ENCODE measurements at regions not wholly inside any gene's neighbourhood (a gene's known extent, or its start where the extent isn't known, plus 50 kb on each side); places are given as distances from the start of the nearest gene placed in this dataset.

- WGBS = 87% methylated on average over 8 of the region's 9 CpGs
- intact Hi-C loops (cut with DNase I) = no loop called here
- Histone ChIP-seq H3K27ac (replicated peaks in 1 of 4) (no peak overlapping the region), H3K36me3 (no peaks in the 10 kb centered on the region), H3K4me1 (no peaks in the 10 kb centered on the region), H3K27me3 (no peaks in the 10 kb centered on the region), H3K9me3 (peaks cover 0 to under 1% (median 0%) of the 10 kb centered on the region in 4 donors), H3K4me3 (no peak overlapping the region)
- no peak for DNase-seq (ENCODE audit: extremely low spot score)
- TF ChIP-seq POLR2AphosphoS5 (IDR thresholded peaks at IDR 0.05) = no peak
- TF ChIP-seq CTCF (IDR thresholded peaks at IDR 0.05) = no peak
- no peak for TF ChIP-seq POLR2A (IDR thresholded peaks at IDR 0.05; ENCODE audit: low read depth)
- no peak for TF ChIP-seq EP300 (IDR thresholded peaks at IDR 0.05)
These were observed 57.8 kb upstream of the GDF10 start for GRCh38 chr10:47241946-47242867.

GRCh38 chr10:47243356-47243755 lies 56.6 kb upstream of the GDF10 start:
- H3K4me3 ChIP-seq = no peak overlapping the region
- H3K27me3 ChIP-seq = no peaks in the 10 kb centered on the region
- H3K4me1 ChIP-seq = no peaks in the 10 kb centered on the region
- DNase-seq (ENCODE audit: extremely low spot score) = no peak
- intact Hi-C loops (cut with DNase I) = no loop called here
- no peak overlapping the region for H3K27ac ChIP-seq (replicated peaks in 1 of 4)
- TF ChIP-seq POLR2A (IDR thresholded peaks at IDR 0.05; ENCODE audit: low read depth) (no peak), POLR2AphosphoS5 (IDR thresholded peaks at IDR 0.05) (no peak), CTCF (IDR thresholded peaks at IDR 0.05) (no peak)
- no peaks in the 10 kb centered on the region for H3K36me3 ChIP-seq
- 94% methylated on average over 4 of the region's 4 CpGs for WGBS
- no peaks in the 10 kb centered on the region for H3K9me3 ChIP-seq

GRCh38 chr10:47243791-47244190 lies 56.2 kb upstream of the GDF10 start:
- no peaks in the 10 kb centered on the region for H3K36me3 ChIP-seq
- no peaks in the 10 kb centered on the region for H3K4me1 ChIP-seq
- WGBS = 86% methylated on average over 3 of the region's 4 CpGs
- intact Hi-C loops (cut with DNase I) = no loop called here
- DNase-seq (ENCODE audit: extremely low spot score) = no peak
- H3K27me3 ChIP-seq = no peaks in the 10 kb centered on the region
- no peak for TF ChIP-seq CTCF (IDR thresholded peaks at IDR 0.05)
- H3K27ac ChIP-seq (replicated peaks in 1 of 4) = no peak overlapping the region
- H3K9me3 ChIP-seq = no peaks in the 10 kb centered on the region
- H3K4me3 ChIP-seq = no peak overlapping the region

- Histone ChIP-seq H3K27ac (replicated peaks in 1 of 4) (no peak overlapping the region), H3K27me3 (no peaks in the 10 kb centered on the region), H3K4me3 (no peak overlapping the region), H3K4me1 (no peaks in the 10 kb centered on the region), H3K36me3 (no peaks in the 10 kb centered on the region), H3K9me3 (no peaks in the 10 kb centered on the region)
- no peak for TF ChIP-seq POLR2AphosphoS5 (IDR thresholded peaks at IDR 0.05)
- TF ChIP-seq EP300 (IDR thresholded peaks at IDR 0.05) = no peak
- TF ChIP-seq POLR2A (IDR thresholded peaks at IDR 0.05; ENCODE audit: low read depth) = no peak
- TF ChIP-seq CTCF (IDR thresholded peaks at IDR 0.05) = no peak
- intact Hi-C loops (cut with DNase I) = no loop called here
- DNase-seq (ENCODE audit: extremely low spot score) = no peak
- 84% methylated on average over 12 of the region's 15 CpGs for WGBS
These were observed 55.2 kb upstream of the GDF10 start for GRCh38 chr10:47244560-47245500.

Data from esophagus muscularis mucosa (tissue), 4 donors.